HEK293 (cell line): ENCODE measurements at regions not wholly inside any gene's neighbourhood (a gene's known extent, or its start where the extent isn't known, plus 50 kb on each side); places are given as distances from the start of the nearest gene placed in this dataset.

Experiments used
- CTCF ChIA-PET: fragments of 350-600 bp; formaldehyde crosslinking; extraction: SDS; loops from one replicate; lab custom pipeline; 2021; ENCODE audit warnings: antibody characterized with exemption; lab: Yijun Ruan, JAX
- POLR2A ChIA-PET: fragments of 300-600 bp; formaldehyde crosslinking; extraction: SDS; loops from one replicate; lab custom pipeline; 2020; ENCODE audit warnings: antibody characterized with exemption, inconsistent platforms; lab: Yijun Ruan, JAX
- H3K27ac ChIP-seq: fragments of 200-500 bp; sonication (Bioruptor generic); 2 replicates; pipeline ENCODE4 v1.5.1; 2014; ENCODE audit warnings: low read depth, low read length, control low read depth, inconsistent platforms; ENCODE audit errors: extremely low read depth
- H3K36me3 ChIP-seq, 2 experiments: fragments of 200-500 bp in 1 of 2; sonication (Bioruptor generic) in 1 of 2; 1 replicate in 1 of 2; 2 replicates in 1 of 2; pipeline ENCODE4 v1.5.1; 2014 to 2017; ENCODE audit warnings: inconsistent platforms in 2 of 2, low read length in 2 of 2; ENCODE audit not compliant: control insufficient read depth in 2 of 2, insufficient read depth in 1 of 2
- H3K4me1 ChIP-seq: fragments of 200-500 bp; sonication (Bioruptor generic); 2 replicates; pipeline ENCODE4 v1.5.1; 2014; ENCODE audit warnings: mild to moderate bottlenecking, low read length, inconsistent platforms; ENCODE audit not compliant: control insufficient read depth, insufficient read depth
- H3K4me3 ChIP-seq: 2 replicates; pipeline ENCODE4 v1.5.1; 2011; ENCODE audit warnings: low read depth, mild to moderate bottlenecking, control low read depth, low read length, moderate library complexity
- H3K9me3 ChIP-seq: fragments of 200-500 bp; sonication (Bioruptor generic); 2 replicates; pipeline ENCODE4 v1.5.1; 2014; ENCODE audit warnings: low read depth, low read length, inconsistent platforms; ENCODE audit not compliant: control insufficient read depth, insufficient read depth
- AEBP2 ChIP-seq: fragments of 450-650 bp; formaldehyde crosslinking; IDR thresholded peaks from 2 replicates; pipeline ENCODE4 v1.5.1; 2016; ENCODE audit warnings: missing biosample characterization, missing genetic modification characterization, borderline replicate concordance
- HIC1 ChIP-seq: fragments of 450-650 bp; formaldehyde crosslinking; IDR thresholded peaks from 2 replicates; pipeline ENCODE4 v1.5.1; 2016; ENCODE audit warnings: missing biosample characterization, missing genetic modification characterization
- KLF7 ChIP-seq: fragments of 450-650 bp; formaldehyde crosslinking; IDR thresholded peaks from 2 replicates; pipeline ENCODE4 v1.5.1; 2016; ENCODE audit warnings: missing biosample characterization, missing genetic modification characterization, borderline replicate concordance
- PRDM2 ChIP-seq: fragments of 450-650 bp; formaldehyde crosslinking; IDR thresholded peaks from 2 replicates; pipeline ENCODE4 v1.5.1; 2016; ENCODE audit warnings: missing biosample characterization, missing genetic modification characterization, borderline replicate concordance
- REST ChIP-seq: fragments of 450-650 bp; formaldehyde crosslinking; IDR thresholded peaks from 2 replicates; pipeline ENCODE4 v1.5.1; 2016; ENCODE audit warnings: missing biosample characterization, missing genetic modification characterization
- ZNF146 ChIP-seq: fragments of 450-650 bp; formaldehyde crosslinking; IDR thresholded peaks from 2 replicates; pipeline ENCODE4 v1.5.1; 2016; ENCODE audit warnings: missing biosample characterization, missing genetic modification characterization
- ZNF221 ChIP-seq: fragments of 450-650 bp; formaldehyde crosslinking; IDR thresholded peaks from 2 replicates; pipeline ENCODE4 v1.5.1; 2017; ENCODE audit warnings: missing biosample characterization, missing genetic modification characterization, borderline replicate concordance
- ZNF350 ChIP-seq: fragments of 450-650 bp; formaldehyde crosslinking; IDR thresholded peaks from 2 replicates; pipeline ENCODE4 v1.5.0; 2017; ENCODE audit warnings: missing biosample characterization, mild to moderate bottlenecking, missing genetic modification characterization
- ZNF473 ChIP-seq: fragments of 450-650 bp; formaldehyde crosslinking; IDR thresholded peaks from 2 replicates; pipeline ENCODE4 v1.5.1; 2017; ENCODE audit warnings: missing biosample characterization, missing genetic modification characterization
- ZNF488 ChIP-seq: fragments of 450-650 bp; formaldehyde crosslinking; IDR thresholded peaks from 2 replicates; pipeline ENCODE4 v1.5.1; 2016; ENCODE audit warnings: missing biosample characterization, missing genetic modification characterization
- ZNF549 ChIP-seq: fragments of 450-650 bp; IDR thresholded peaks from 2 replicates; pipeline ENCODE4 v1.5.1; 2018; ENCODE audit warnings: missing biosample characterization, missing genetic modification characterization, mild to moderate bottlenecking, inconsistent platforms, moderate library complexity
- ZNF621 ChIP-seq: fragments of 450-650 bp; formaldehyde crosslinking; IDR thresholded peaks from 2 replicates; pipeline ENCODE4 v1.5.1; 2017; ENCODE audit warnings: missing biosample characterization, missing genetic modification characterization
- ZNF624 ChIP-seq: fragments of 450-650 bp; formaldehyde crosslinking; IDR thresholded peaks from 2 replicates; pipeline ENCODE4 v1.5.1; 2017; ENCODE audit warnings: missing biosample characterization, missing genetic modification characterization
- ZNF707 ChIP-seq: fragments of 450-650 bp; formaldehyde crosslinking; IDR thresholded peaks from 2 replicates; pipeline ENCODE4 v1.5.1; 2016; ENCODE audit warnings: missing biosample characterization, missing genetic modification characterization
- ZNF791 ChIP-seq: fragments of 450-650 bp; formaldehyde crosslinking; IDR thresholded peaks from 2 replicates; pipeline ENCODE4 v1.5.1; 2016; ENCODE audit warnings: missing biosample characterization, missing genetic modification characterization
- ZNF843 ChIP-seq: fragments of 450-650 bp; formaldehyde crosslinking; IDR thresholded peaks from 2 replicates; pipeline ENCODE4 v1.5.1; 2016; ENCODE audit warnings: missing biosample characterization, missing genetic modification characterization
- ZXDB ChIP-seq: fragments of 450-650 bp; formaldehyde crosslinking; IDR thresholded peaks from 2 replicates; pipeline ENCODE4 v1.5.1; 2016; ENCODE audit warnings: missing biosample characterization, missing genetic modification characterization

GRCh38 chr6:12423832-12424231 is 133.7 kb downstream of the EDN1 start (continued):
- no peak for TF ChIP-seq AEBP2 (tag by site-specific recombination)

- H3K4me3 ChIP-seq = no peak overlapping the region
- H3K4me1 ChIP-seq = no peaks in the 10 kb centered on the region; the same call in 1 of the 2 replicates
- CTCF ChIA-PET = interaction anchor here (0.6 kb wide), 1 partner anchor 137 kb away, joined by 4 read pairs; no protein-coding TSS in a partner anchor
- POLR2A ChIA-PET = no interaction called here
- no peak for TF ChIP-seq ZNF146
- TF ChIP-seq ZNF473 (tag by site-specific recombination) = no peak
- no peak for TF ChIP-seq HIC1 (tag by site-specific recombination)
- TF ChIP-seq ZNF488 (tag by site-specific recombination) = no peak
- no peaks in the 10 kb centered on the region for H3K36me3 ChIP-seq
- H3K9me3 ChIP-seq = no peaks in the 10 kb centered on the region
- H3K27ac ChIP-seq = no peak overlapping the region
These were observed 136.0 kb downstream of the EDN1 start for GRCh38 chr6:12426121-12426520.

GRCh38 chr6:12431023-12431422 is 140.9 kb downstream of the EDN1 start:
- POLR2A ChIA-PET = no interaction called here
- no peaks in the 10 kb centered on the region for H3K9me3 ChIP-seq
- H3K4me3 ChIP-seq = no peak overlapping the region
- no peaks in the 10 kb centered on the region for H3K36me3 ChIP-seq
- CTCF ChIA-PET = no interaction called here
- no peak overlapping the region for H3K27ac ChIP-seq
- H3K4me1 ChIP-seq = no peaks in the 10 kb centered on the region
- TF ChIP-seq ZNF624 (tag by site-specific recombination) (no peak), ZNF791 (tag by site-specific recombination) (no peak), KLF7 (tag by site-specific recombination) (no peak), PRDM2 (tag by site-specific recombination) (no peak), ZNF221 (tag by site-specific recombination) (no peak), ZNF350 (tag by site-specific recombination) (no peak), ZNF843 (no peak), REST (no peak), ZNF621 (tag by site-specific recombination) (no peak), ZNF707 (tag by site-specific recombination) (no peak), ZXDB (tag by site-specific recombination) (no peak), ZNF549 (tag by site-specific recombination) (no peak)
